OCI-LY1 (cell line): ENCODE measurements at regions not wholly inside any gene's neighbourhood (a gene's known extent, or its start where the extent isn't known, plus 50 kb on each side); places are given as distances from the start of the nearest gene placed in this dataset.
"Not testable (repeated sequence)": the region's sequence is repeated elsewhere in the genome, so short reads cannot be mapped to it uniquely, and the experiment has no call there.

Source experiments
- H2AFZ ChIP-seq: fragments of 200-600 bp; sonication (generic), shearing (Covaris generic); 2 replicates; pipeline ENCODE4 v1.6.0; 2014; ENCODE audit warnings: antibody characterized with exemption, mild to moderate bottlenecking, low read length
- H3F3A ChIP-seq: fragments of 200-600 bp; sonication (generic), shearing (Covaris generic); 2 replicates; pipeline ENCODE4 v1.6.0; 2014; ENCODE audit warnings: mild to moderate bottlenecking, antibody characterized with exemption, low read length, moderate library complexity; ENCODE audit not compliant: insufficient read depth
- H3K27ac ChIP-seq: fragments of 200-600 bp; sonication (generic); 2 replicates; pipeline ENCODE4 v1.5.1; 2014; ENCODE audit warnings: low read length, mixed run types, mild to moderate bottlenecking, low read depth; ENCODE audit not compliant: poor library complexity, severe bottlenecking
- H3K27me3 ChIP-seq: fragments of 200-600 bp; sonication (generic); 2 replicates; pipeline ENCODE4 v1.6.0; 2014; ENCODE audit warnings: antibody characterized with exemption, mild to moderate bottlenecking, low read length, moderate library complexity; ENCODE audit not compliant: insufficient read depth
- H3K36me3 ChIP-seq: fragments of 200-600 bp; sonication (generic); 2 replicates; pipeline ENCODE4 v1.6.1; 2014; ENCODE audit warnings: mild to moderate bottlenecking, antibody characterized with exemption, low read length, moderate library complexity, mixed read lengths; ENCODE audit not compliant: insufficient read depth
- H3K4me1 ChIP-seq: fragments of 200-600 bp; sonication (generic); 2 replicates; pipeline ENCODE4 v1.5.1; 2014; ENCODE audit warnings: mild to moderate bottlenecking, low read length, moderate library complexity; ENCODE audit not compliant: insufficient read depth, severe bottlenecking
- H3K4me2 ChIP-seq: fragments of 200-600 bp; sonication (generic), shearing (Covaris generic); 2 replicates; pipeline ENCODE4 v1.6.1; 2014; ENCODE audit warnings: low read length
- H3K4me3 ChIP-seq: fragments of 200-600 bp; sonication (generic); 2 replicates; pipeline ENCODE4 v1.5.1; 2014; ENCODE audit warnings: low read length, low read depth, mild to moderate bottlenecking, mixed read lengths; ENCODE audit not compliant: poor library complexity, severe bottlenecking
- H3K79me2 ChIP-seq: fragments of 200-600 bp; shearing (Covaris generic); 2 replicates; pipeline ENCODE4 v1.6.1; 2016; ENCODE audit warnings: mixed run types, low read length, mixed read lengths; ENCODE audit not compliant: insufficient read depth
- H3K9ac ChIP-seq: fragments of 200-600 bp; sonication (generic), shearing (Covaris generic); 2 replicates; pipeline ENCODE4 v1.6.1; 2014; ENCODE audit warnings: mild to moderate bottlenecking, low read length, mixed read lengths
- H3K9me2 ChIP-seq: fragments of 200-600 bp; sonication (generic), shearing (Covaris generic); 2 replicates; pipeline ENCODE4 v1.6.1; 2014; ENCODE audit warnings: low read depth, mild to moderate bottlenecking, low read length, mixed read lengths
- H3K9me3 ChIP-seq: fragments of 200-600 bp; shearing (Covaris generic); 2 replicates; pipeline ENCODE4 v1.6.1; 2014; ENCODE audit warnings: low read length, mixed read lengths
- H4K20me1 ChIP-seq: fragments of 200-600 bp; sonication (generic), shearing (Covaris generic); 2 replicates; pipeline ENCODE4 v1.6.0; 2016; ENCODE audit warnings: mild to moderate bottlenecking, low read length; ENCODE audit not compliant: insufficient read depth
- CTCF ChIP-seq: fragments of 200-600 bp; sonication (generic), shearing (Covaris generic); IDR thresholded peaks from 2 replicates; pipeline ENCODE4 v1.5.1; 2017; ENCODE audit warnings: mild to moderate bottlenecking, antibody characterized with exemption, low read length, moderate library complexity, mixed read lengths
- EZH2 ChIP-seq: fragments of 200-600 bp; sonication (generic), shearing (Covaris generic); IDR thresholded peaks from 2 replicates; pipeline ENCODE4 v1.8.0; 2017; ENCODE audit warnings: borderline replicate concordance, mixed run types, mild to moderate bottlenecking, antibody characterized with exemption, low read length, moderate library complexity, mixed read lengths

- H3K27ac ChIP-seq = no peak overlapping the region
- no peak overlapping the region for H3K4me3 ChIP-seq
- H3F3A ChIP-seq = no peaks in the 10 kb centered on the region
- H3K27me3 ChIP-seq = no peaks in the 10 kb centered on the region
- TF ChIP-seq EZH2 (no peak), CTCF (no peak)
- H3K9me3 ChIP-seq = no peaks in the 10 kb centered on the region
- no peaks in the 10 kb centered on the region for H3K36me3 ChIP-seq
- no peaks in the 10 kb centered on the region for H4K20me1 ChIP-seq
- no peak overlapping the region for H3K4me2 ChIP-seq
- no peaks in the 10 kb centered on the region for H3K4me1 ChIP-seq
- no peaks in the 10 kb centered on the region for H3K9me2 ChIP-seq
- no peaks in the 10 kb centered on the region for H3K79me2 ChIP-seq
- H3K9ac ChIP-seq = no peak overlapping the region
- H2AFZ ChIP-seq = no peak overlapping the region
Observed at GRCh38 chr16:87160701-87161337, 156.4 kb downstream of the C16orf95 start.

- not testable (repeated sequence) for H3K4me1 ChIP-seq, H3K4me3 ChIP-seq, H3K9me3 ChIP-seq, H3K27ac ChIP-seq, H2AFZ ChIP-seq, H3K9me2 ChIP-seq, H3K36me3 ChIP-seq, H3F3A ChIP-seq, H3K27me3 ChIP-seq, H3K9ac ChIP-seq, H3K79me2 ChIP-seq, H4K20me1 ChIP-seq, H3K4me2 ChIP-seq
Observed at GRCh38 chr16:87161410-87161809, 155.8 kb downstream of the C16orf95 start.

- no peaks in the 10 kb centered on the region for H3K4me1 ChIP-seq
Observed at GRCh38 chr16:87161822-87162676, 155.1 kb downstream of the C16orf95 start.

GRCh38 chr16:87162799-87163198, 154.4 kb downstream of the C16orf95 start:
- H3K36me3 ChIP-seq, H4K20me1 ChIP-seq, H3K9me2 ChIP-seq, H3K4me2 ChIP-seq, H3K27me3 ChIP-seq, H3K9me3 ChIP-seq, H3K9ac ChIP-seq, H3F3A ChIP-seq, H3K27ac ChIP-seq, H2AFZ ChIP-seq, H3K4me3 ChIP-seq, H3K79me2 ChIP-seq, H3K4me1 ChIP-seq: not testable (repeated sequence)

More at GRCh38 chr16:87161822-87162676, 155.1 kb downstream of the C16orf95 start:
- no peak overlapping the region for H3K9ac ChIP-seq
- H3K27ac ChIP-seq = no peak overlapping the region
- no peaks in the 10 kb centered on the region for H3K27me3 ChIP-seq
- no peaks in the 10 kb centered on the region for H3K36me3 ChIP-seq
- H4K20me1 ChIP-seq = no peaks in the 10 kb centered on the region
- H2AFZ ChIP-seq = no peak overlapping the region
- no peak for TF ChIP-seq EZH2
- TF ChIP-seq CTCF = no peak
- no peak overlapping the region for H3K4me2 ChIP-seq
- H3K4me3 ChIP-seq = no peak overlapping the region
- H3K79me2 ChIP-seq = no peaks in the 10 kb centered on the region
- H3F3A ChIP-seq = no peaks in the 10 kb centered on the region
- H3K9me3 ChIP-seq = no peaks in the 10 kb centered on the region
- H3K9me2 ChIP-seq = no peaks in the 10 kb centered on the region
